ENCODE measurements at regions not wholly inside any gene's neighbourhood (a gene's known extent, or its start where the extent isn't known, plus 50 kb on each side); places are given as distances from the start of the nearest gene placed in this dataset.

DNA sequence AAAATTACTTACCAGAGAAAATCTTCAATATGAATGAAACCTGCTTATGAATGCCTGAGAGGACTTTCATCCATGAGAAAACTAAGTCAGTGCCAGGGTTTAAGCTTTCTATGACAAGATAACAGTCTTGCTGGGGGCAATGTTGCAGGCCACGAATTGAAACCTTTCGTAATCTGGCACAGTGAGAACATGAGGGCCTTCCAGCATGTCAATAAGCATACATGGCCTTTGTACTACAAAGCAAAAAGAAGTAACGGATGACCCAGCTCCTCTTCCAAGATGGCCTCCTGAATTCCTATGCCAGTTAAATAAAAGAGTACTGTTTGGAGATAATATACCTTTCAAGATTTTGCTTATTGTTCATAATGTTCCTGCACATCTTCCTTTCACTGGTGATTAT lies 270.6 kb upstream of the PHF14 start:
- Histone ChIP-seq H3K4me1 (ENCODE audit: control insufficient read depth in 1 of 2, insufficient read depth in 2 of 2, low read length in 2 of 2) (no peaks in the 10 kb centered on the region), H3K27me3 (ENCODE audit: insufficient read depth, low read length) (no peaks in the 10 kb centered on the region), H3K79me2 (ENCODE audit: insufficient read depth, low read length) (no peaks in the 10 kb centered on the region), H3K4me3 (replicated peaks in 1 of 2; ENCODE audit: low read depth in 1 of 2, low read length in 2 of 2) (no peak overlapping the region), H2AFZ (ENCODE audit: low read depth, low read length, poor library complexity, severe bottlenecking) (no peak overlapping the region), H3K36me3 (ENCODE audit: control insufficient read depth in 1 of 2, insufficient read depth in 2 of 2, low read length in 2 of 2) (no peaks in the 10 kb centered on the region), H3K4me2 (ENCODE audit: low read length) (no peak overlapping the region), H3K9me2 (ENCODE audit: insufficient read depth) (no peaks in the 10 kb centered on the region), H3K9ac (ENCODE audit: low read length) (no peak overlapping the region), H3K9me3 (ENCODE audit: control insufficient read depth in 1 of 2, insufficient read depth in 1 of 2, low read depth in 1 of 2, low read length in 2 of 2) (no peaks in the 10 kb centered on the region), H3K27ac (ENCODE audit: low read depth, low read length) (no peak overlapping the region), H4K20me1 (ENCODE audit: insufficient read depth) (no peaks in the 10 kb centered on the region)
- no TSS peak for BruUV-seq (replicated peaks)
- ChIA-PET RAD21 (ENCODE audit: low non-redundant PET in 1 of 2, low total read pairs in 2 of 2, uncharacterized antibody in 2 of 2, unreplicated experiment in 2 of 2) (no interaction called here), CTCF (no interaction called here), POLR2A (no interaction called here)
- ATAC-seq (no peak), DNase-seq (ENCODE audit: low read depth, low spot score) (no peak)
- intact Hi-C loops (cut with micrococcal nuclease) = no loop called here
- TF ChIP-seq, protein P1, sequence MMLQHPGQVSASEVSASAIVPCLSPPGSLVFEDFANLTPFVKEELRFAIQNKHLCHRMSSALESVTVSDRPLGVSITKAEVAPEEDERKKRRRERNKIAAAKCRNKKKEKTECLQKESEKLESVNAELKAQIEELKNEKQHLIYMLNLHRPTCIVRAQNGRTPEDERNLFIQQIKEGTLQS (IDR thresholded peaks at IDR 0.05) = no peak
- TF ChIP-seq JUND (IDR thresholded peaks at IDR 0.05) (no peak), EZH2phosphoT487 (IDR thresholded peaks at IDR 0.05; ENCODE audit: borderline replicate concordance) (no peak), POLR2AphosphoS5 (IDR thresholded peaks at IDR 0.05; ENCODE audit: low read depth, low read length) (no peak), TCF7L2 (IDR thresholded peaks at IDR 0.05; ENCODE audit: borderline replicate concordance, extremely low read depth, insufficient read depth, insufficient read length) (no peak), SIN3A (IDR thresholded peaks at IDR 0.05; ENCODE audit: low read depth) (no peak), POLR2A (IDR thresholded peaks at IDR 0.05; ENCODE audit: borderline replicate concordance, extremely low read depth, insufficient read depth, insufficient read length) (no peak), YY1 (IDR thresholded peaks at IDR 0.05; ENCODE audit: extremely low read depth, insufficient replicate concordance, low read depth, low read length) (no peak), FOSL1 (IDR thresholded peaks at IDR 0.05; ENCODE audit: low read depth) (no peak), EZH2 (IDR thresholded peaks at IDR 0.05) (no peak)
- TF ChIP-seq, protein P2, sequence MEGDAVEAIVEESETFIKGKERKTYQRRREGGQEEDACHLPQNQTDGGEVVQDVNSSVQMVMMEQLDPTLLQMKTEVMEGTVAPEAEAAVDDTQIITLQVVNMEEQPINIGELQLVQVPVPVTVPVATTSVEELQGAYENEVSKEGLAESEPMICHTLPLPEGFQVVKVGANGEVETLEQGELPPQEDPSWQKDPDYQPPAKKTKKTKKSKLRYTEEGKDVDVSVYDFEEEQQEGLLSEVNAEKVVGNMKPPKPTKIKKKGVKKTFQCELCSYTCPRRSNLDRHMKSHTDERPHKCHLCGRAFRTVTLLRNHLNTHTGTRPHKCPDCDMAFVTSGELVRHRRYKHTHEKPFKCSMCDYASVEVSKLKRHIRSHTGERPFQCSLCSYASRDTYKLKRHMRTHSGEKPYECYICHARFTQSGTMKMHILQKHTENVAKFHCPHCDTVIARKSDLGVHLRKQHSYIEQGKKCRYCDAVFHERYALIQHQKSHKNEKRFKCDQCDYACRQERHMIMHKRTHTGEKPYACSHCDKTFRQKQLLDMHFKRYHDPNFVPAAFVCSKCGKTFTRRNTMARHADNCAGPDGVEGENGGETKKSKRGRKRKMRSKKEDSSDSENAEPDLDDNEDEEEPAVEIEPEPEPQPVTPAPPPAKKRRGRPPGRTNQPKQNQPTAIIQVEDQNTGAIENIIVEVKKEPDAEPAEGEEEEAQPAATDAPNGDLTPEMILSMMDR (IDR thresholded peaks at IDR 0.05 in 2 of 3, conservative IDR thresholded peaks at IDR 0.05 in 1 of 3; ENCODE audit: borderline replicate concordance in 1 of 3, insufficient read depth in 1 of 3, low read depth in 2 of 3, low read length in 2 of 3) = no peak
